MM.1S (cell line): ENCODE measurements at regions not wholly inside any gene's neighbourhood (a gene's known extent, or its start where the extent isn't known, plus 50 kb on each side); places are given as distances from the start of the nearest gene placed in this dataset.

ENCODE experiments used
- DNase-seq: peaks from one replicate; pipeline ENCODE4 v3.0.0-alpha.2; 2015
- H2AFZ ChIP-seq: fragments of 300-600 bp; sonication (generic); 2 replicates; pipeline ENCODE4 v1.6.0; 2016; ENCODE audit warnings: antibody characterized with exemption, low read length
- H3F3A ChIP-seq: fragments of 300-600 bp; sonication (generic); 2 replicates; pipeline ENCODE4 v1.6.1; 2016; ENCODE audit warnings: mild to moderate bottlenecking, antibody characterized with exemption, low read length, moderate library complexity, mixed read lengths; ENCODE audit not compliant: insufficient read depth
- H3K27ac ChIP-seq: fragments of 300-600 bp; sonication (generic); 2 replicates; pipeline ENCODE4 v1.5.1; 2016; ENCODE audit warnings: mild to moderate bottlenecking, low read length
- H3K27me3 ChIP-seq: fragments of 300-600 bp; sonication (generic); replicated peaks from 2 replicates; pipeline ENCODE4 v1.6.0; 2016; ENCODE audit warnings: low read length; ENCODE audit not compliant: insufficient read depth
- H3K36me3 ChIP-seq: fragments of 300-600 bp; sonication (generic); replicated peaks from 2 replicates; pipeline ENCODE4 v1.6.1; 2016; ENCODE audit warnings: mild to moderate bottlenecking, low read length, mixed read lengths; ENCODE audit not compliant: insufficient read depth
- H3K4me1 ChIP-seq: fragments of 300-600 bp; sonication (generic); 2 replicates; pipeline ENCODE4 v1.6.1; 2016; ENCODE audit warnings: low read length, mixed read lengths
- H3K4me2 ChIP-seq: fragments of 300-600 bp; sonication (generic); 2 replicates; pipeline ENCODE4 v1.6.0; 2016; ENCODE audit warnings: low read depth, low read length
- H3K4me3 ChIP-seq: fragments of 300-600 bp; sonication (generic); 2 replicates; pipeline ENCODE4 v1.5.1; 2016; ENCODE audit warnings: low read length, mixed read lengths
- H3K79me2 ChIP-seq: fragments of 300-600 bp; sonication (generic); 2 replicates; pipeline ENCODE4 v1.6.1; 2016; ENCODE audit warnings: mixed run types, low read length, mixed read lengths
- H3K9ac ChIP-seq: fragments of 300-600 bp; sonication (generic); 2 replicates; pipeline ENCODE4 v1.6.1; 2016; ENCODE audit warnings: low read length, mixed read lengths
- H3K9me2 ChIP-seq: fragments of 300-600 bp; sonication (generic); replicated peaks from 2 replicates; pipeline ENCODE4 v1.6.1; 2016; ENCODE audit warnings: mild to moderate bottlenecking, low read length, mixed read lengths; ENCODE audit not compliant: insufficient read depth
- H3K9me3 ChIP-seq: fragments of 300-600 bp; sonication (generic); replicated peaks from 2 replicates; pipeline ENCODE4 v1.6.1; 2016; ENCODE audit warnings: mild to moderate bottlenecking, low read length, mixed read lengths; ENCODE audit not compliant: insufficient read depth
- H4K20me1 ChIP-seq: fragments of 300-600 bp; sonication (generic); 2 replicates; pipeline ENCODE4 v1.6.1; 2016; ENCODE audit warnings: mild to moderate bottlenecking, low read length, moderate library complexity, mixed read lengths; ENCODE audit not compliant: insufficient read depth
- EZH2 ChIP-seq: fragments of 300-600 bp; sonication (generic); optimal IDR thresholded peaks from 2 replicates; pipeline ENCODE3; 2017; ENCODE audit warnings: low read depth, mild to moderate bottlenecking, antibody characterized with exemption, low read length, mixed read lengths
- EZH2phosphoT487 ChIP-seq: fragments of 300-600 bp; sonication (generic); IDR thresholded peaks from 2 replicates; pipeline ENCODE4 v1.6.1; 2018; ENCODE audit warnings: antibody characterized with exemption, low read length
- TF ChIP-seq, protein P1 (sequence below): fragments of 300-600 bp; sonication (generic); IDR thresholded peaks from 2 replicates; pipeline ENCODE4 v1.5.1; 2016; ENCODE audit warnings: antibody characterized with exemption, low read length, mixed read lengths

- TF ChIP-seq, protein P1, sequence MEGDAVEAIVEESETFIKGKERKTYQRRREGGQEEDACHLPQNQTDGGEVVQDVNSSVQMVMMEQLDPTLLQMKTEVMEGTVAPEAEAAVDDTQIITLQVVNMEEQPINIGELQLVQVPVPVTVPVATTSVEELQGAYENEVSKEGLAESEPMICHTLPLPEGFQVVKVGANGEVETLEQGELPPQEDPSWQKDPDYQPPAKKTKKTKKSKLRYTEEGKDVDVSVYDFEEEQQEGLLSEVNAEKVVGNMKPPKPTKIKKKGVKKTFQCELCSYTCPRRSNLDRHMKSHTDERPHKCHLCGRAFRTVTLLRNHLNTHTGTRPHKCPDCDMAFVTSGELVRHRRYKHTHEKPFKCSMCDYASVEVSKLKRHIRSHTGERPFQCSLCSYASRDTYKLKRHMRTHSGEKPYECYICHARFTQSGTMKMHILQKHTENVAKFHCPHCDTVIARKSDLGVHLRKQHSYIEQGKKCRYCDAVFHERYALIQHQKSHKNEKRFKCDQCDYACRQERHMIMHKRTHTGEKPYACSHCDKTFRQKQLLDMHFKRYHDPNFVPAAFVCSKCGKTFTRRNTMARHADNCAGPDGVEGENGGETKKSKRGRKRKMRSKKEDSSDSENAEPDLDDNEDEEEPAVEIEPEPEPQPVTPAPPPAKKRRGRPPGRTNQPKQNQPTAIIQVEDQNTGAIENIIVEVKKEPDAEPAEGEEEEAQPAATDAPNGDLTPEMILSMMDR, result no peak
- TF ChIP-seq EZH2 (no peak), EZH2phosphoT487 (no peak)
- Histone ChIP-seq H2AFZ (peak overlapping the region; percentile 22; the same call in 1 of the 2 replicates), H3K79me2 (no peaks in the 10 kb centered on the region), H3K27ac (peak overlapping the region; percentile 90), H3F3A (peaks cover 26% of the 10 kb centered on the region), H3K9ac (peak overlapping the region; percentile 56), H3K9me2 (no peaks in the 10 kb centered on the region), H4K20me1 (no peaks in the 10 kb centered on the region), H3K4me1 (peaks cover 58% of the 10 kb centered on the region), H3K4me2 (peak overlapping the region; percentile 62), H3K9me3 (no peaks in the 10 kb centered on the region), H3K27me3 (no peaks in the 10 kb centered on the region), H3K36me3 (no peaks in the 10 kb centered on the region), H3K4me3 (no peak overlapping the region)
- peak; percentile 17 for DNase-seq
Observed at GRCh38 chr20:12111431-12112088, 193.9 kb downstream of the BTBD3 start.

DNA sequence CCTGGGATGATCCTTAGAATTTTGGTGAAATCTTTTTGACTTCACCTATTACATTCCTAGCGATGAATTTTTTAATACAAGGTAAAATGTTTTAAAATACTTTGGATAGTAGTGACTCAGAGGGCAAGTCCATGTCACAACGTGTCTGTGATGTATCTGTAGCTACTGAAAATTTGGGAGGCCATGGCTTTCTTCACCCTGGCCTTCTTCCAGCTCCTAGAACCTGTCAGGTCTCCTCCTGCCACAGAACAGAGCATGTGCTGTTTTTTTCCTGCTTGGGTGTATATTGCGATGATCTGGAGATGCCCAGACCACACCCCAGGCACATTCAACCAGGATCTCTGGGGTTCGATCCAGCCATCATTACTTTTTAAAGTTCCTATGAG lies 194.4 kb downstream of the BTBD3 start:
- H3K4me3 ChIP-seq, result no peak overlapping the region
- no peak overlapping the region for H3K9ac ChIP-seq
- peaks cover 58% of the 10 kb centered on the region for H3K4me1 ChIP-seq
- H3F3A ChIP-seq, result peaks cover 26% of the 10 kb centered on the region
- TF ChIP-seq EZH2phosphoT487 (no peak), EZH2 (no peak)
- TF ChIP-seq, protein P1, result no peak
- no peak for DNase-seq
- H2AFZ ChIP-seq, result no peak overlapping the region
- peak overlapping the region; percentile 90; the same call in 1 of the 2 replicates for H3K27ac ChIP-seq
- H3K4me2 ChIP-seq, result no peak overlapping the region
- no peaks in the 10 kb centered on the region for H4K20me1 ChIP-seq
- H3K9me3 ChIP-seq, result no peaks in the 10 kb centered on the region
- no peaks in the 10 kb centered on the region for H3K27me3 ChIP-seq
- H3K36me3 ChIP-seq, result no peaks in the 10 kb centered on the region
- H3K9me2 ChIP-seq, result no peaks in the 10 kb centered on the region
- H3K79me2 ChIP-seq, result no peaks in the 10 kb centered on the region

DNA sequence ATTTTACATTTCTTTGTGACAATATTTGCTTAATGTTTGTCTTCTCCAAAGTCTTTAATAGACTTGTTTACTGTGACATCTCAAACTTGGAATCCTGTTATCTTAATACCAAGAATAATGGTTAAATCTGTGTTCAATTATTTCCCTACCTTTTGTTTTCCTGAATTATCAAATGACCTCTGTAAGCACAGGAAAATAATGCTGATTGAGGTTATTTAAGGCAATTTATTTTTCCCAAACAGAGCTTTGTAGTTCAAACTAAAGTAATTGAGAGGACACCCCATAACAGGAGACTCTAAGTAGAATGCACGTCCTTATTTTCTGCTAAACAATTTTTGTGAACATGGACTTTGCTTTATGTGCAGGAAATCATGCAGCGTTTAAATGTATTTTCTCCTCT lies 195.0 kb downstream of the BTBD3 start:
- Histone ChIP-seq H2AFZ (no peak overlapping the region), H3K9ac (no peak overlapping the region), H3K9me2 (no peaks in the 10 kb centered on the region), H3K9me3 (no peaks in the 10 kb centered on the region), H3K27ac (peak overlapping the region; percentile 87; the same call in 1 of the 2 replicates), H3K4me2 (no peak overlapping the region), H3K79me2 (no peaks in the 10 kb centered on the region), H4K20me1 (no peaks in the 10 kb centered on the region), H3K4me3 (no peak overlapping the region), H3K36me3 (no peaks in the 10 kb centered on the region), H3K27me3 (no peaks in the 10 kb centered on the region), H3F3A (peaks cover 26% of the 10 kb centered on the region), H3K4me1 (peaks cover 58% of the 10 kb centered on the region)
- DNase-seq, result no peak
- TF ChIP-seq EZH2phosphoT487, result no peak

- H3K79me2 ChIP-seq, result no peaks in the 10 kb centered on the region
- H3K9me3 ChIP-seq, result no peaks in the 10 kb centered on the region
- no peaks in the 10 kb centered on the region for H3K27me3 ChIP-seq
- TF ChIP-seq, protein P1, result no peak
- no peak for TF ChIP-seq EZH2phosphoT487
- TF ChIP-seq EZH2, result no peak
- H3F3A ChIP-seq, result peaks cover 26% of the 10 kb centered on the region
- H3K4me2 ChIP-seq, result peak overlapping the region; percentile 73
- H3K9me2 ChIP-seq, result no peaks in the 10 kb centered on the region
- no peaks in the 10 kb centered on the region for H3K36me3 ChIP-seq
- peak overlapping the region; percentile 49 for H3K9ac ChIP-seq
- H2AFZ ChIP-seq, result no peak overlapping the region
- no peak for DNase-seq
- H4K20me1 ChIP-seq, result no peaks in the 10 kb centered on the region
- H3K4me3 ChIP-seq, result peak overlapping the region; percentile 34; the same call in 1 of the 2 replicates
- peaks cover 58% of the 10 kb centered on the region for H3K4me1 ChIP-seq
- H3K27ac ChIP-seq, result peak overlapping the region; percentile 87
Observed at GRCh38 chr20:12113075-12113467, 195.4 kb downstream of the BTBD3 start.
